ENCODE measurements at regions not wholly inside any gene's neighbourhood (a gene's known extent, or its start where the extent isn't known, plus 50 kb on each side); places are given as distances from the start of the nearest gene placed in this dataset.

DNA sequence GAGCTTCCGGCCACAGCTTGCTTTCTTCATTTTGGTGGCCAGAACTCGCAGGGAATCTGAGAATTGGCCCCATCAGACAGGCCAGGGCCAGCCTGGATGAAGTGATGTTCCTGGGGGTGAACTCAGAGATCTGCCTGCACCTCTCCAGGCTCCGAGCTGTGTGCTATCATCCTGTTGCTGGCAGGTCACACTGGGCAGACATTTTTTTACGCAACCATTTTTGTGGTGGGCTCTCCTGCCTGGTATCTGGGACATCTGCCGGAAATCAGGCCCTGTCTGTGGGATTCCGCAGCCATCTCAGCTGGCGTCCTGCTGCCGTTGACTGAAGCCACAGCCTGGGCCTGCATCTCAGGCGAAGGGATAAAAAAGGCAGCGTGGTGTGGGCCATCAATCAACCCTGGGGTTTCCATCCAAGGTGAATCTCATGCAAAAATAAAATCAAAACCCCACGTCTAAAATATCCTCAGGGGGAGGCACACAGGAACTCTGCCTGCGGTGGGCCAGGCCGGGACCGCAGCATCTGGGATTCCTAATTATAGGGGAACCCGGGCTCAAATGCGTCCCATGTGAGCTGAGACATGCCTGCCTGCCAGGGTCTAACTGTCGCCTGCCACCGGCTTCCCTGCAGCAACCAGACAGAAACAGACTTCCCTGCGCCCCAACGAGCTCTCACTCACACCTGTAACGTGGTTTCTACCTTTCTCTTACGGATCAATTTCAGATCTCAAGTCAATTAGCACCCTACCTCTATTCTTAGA lies 174.3 kb downstream of the SYK start:
- H3K4me1 ChIP-seq (ENCODE audit: insufficient read depth, low read length, poor library complexity, severe bottlenecking) = no peaks in the 10 kb centered on the region
- TF ChIP-seq EZH2 (IDR thresholded peaks at IDR 0.05; ENCODE audit: borderline replicate concordance, low read depth, low read length, poor library complexity, severe bottlenecking) (no peak), CTCF (conservative IDR thresholded peaks at IDR 0.05; ENCODE audit: low read depth, low read length) (no peak)
- POLR2A ChIA-PET (ENCODE audit: low non-redundant PET) = no interaction called here
- intact Hi-C loops (cut with micrococcal nuclease; ENCODE audit: unreplicated experiment) = no loop called here
- no peak overlapping the region for H3K4me3 ChIP-seq (ENCODE audit: low read depth, low read length, poor library complexity, severe bottlenecking)
- no peaks in the 10 kb centered on the region for H3K27me3 ChIP-seq (replicated peaks; ENCODE audit: insufficient read depth, low read depth, low read length, poor library complexity)
- BruUV-seq (replicated peaks) = no TSS peak
- H3K27ac ChIP-seq (ENCODE audit: low read depth, low read length, poor library complexity, severe bottlenecking) = no peak overlapping the region
- no peaks in the 10 kb centered on the region for H3K36me3 ChIP-seq (ENCODE audit: insufficient read depth, low read length, poor library complexity, severe bottlenecking)
- DNase-seq (ENCODE audit: low spot score) = no peak
- H3K9me3 ChIP-seq (ENCODE audit: low read depth, low read length, poor library complexity, severe bottlenecking) = no peaks in the 10 kb centered on the region
- CTCF ChIA-PET = no interaction called here

DNA sequence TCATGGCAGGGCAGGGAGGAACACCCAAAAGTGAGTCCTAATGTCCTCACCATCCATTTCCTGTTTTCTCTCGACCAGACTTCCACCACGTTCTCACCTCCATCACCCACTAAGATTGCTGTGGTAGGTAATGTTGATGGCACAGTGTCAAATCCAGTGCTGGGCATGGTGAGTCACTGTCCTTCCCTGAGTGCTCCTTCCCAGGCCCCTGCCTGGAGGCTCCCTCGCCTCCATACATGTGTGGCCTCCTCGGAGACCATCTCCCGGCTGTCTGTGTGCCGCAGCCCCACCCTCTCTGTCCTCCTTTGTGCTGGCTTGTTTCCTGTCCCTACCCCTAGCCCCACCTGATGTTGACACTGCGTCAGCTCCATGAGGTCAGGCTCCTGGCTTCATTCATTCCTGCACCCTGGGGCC lies 177.5 kb downstream of the SYK start:
- Histone ChIP-seq H3K36me3 (ENCODE audit: insufficient read depth, low read length, poor library complexity, severe bottlenecking) (no peaks in the 10 kb centered on the region), H3K27ac (ENCODE audit: low read depth, low read length, poor library complexity, severe bottlenecking) (no peak overlapping the region), H3K4me1 (ENCODE audit: insufficient read depth, low read length, poor library complexity, severe bottlenecking) (no peaks in the 10 kb centered on the region), H3K27me3 (replicated peaks; ENCODE audit: insufficient read depth, low read depth, low read length, poor library complexity) (no peaks in the 10 kb centered on the region), H3K4me3 (ENCODE audit: low read depth, low read length, poor library complexity, severe bottlenecking) (no peak overlapping the region), H3K9me3 (ENCODE audit: low read depth, low read length, poor library complexity, severe bottlenecking) (no peaks in the 10 kb centered on the region)
- no TSS peak for BruUV-seq (replicated peaks)
- POLR2A ChIA-PET (ENCODE audit: low non-redundant PET) = no interaction called here
- TF ChIP-seq EZH2 (IDR thresholded peaks at IDR 0.05; ENCODE audit: borderline replicate concordance, low read depth, low read length, poor library complexity, severe bottlenecking) = no peak
- TF ChIP-seq CTCF (conservative IDR thresholded peaks at IDR 0.05; ENCODE audit: low read depth, low read length) = no peak
- no peak for DNase-seq (ENCODE audit: low spot score)
- intact Hi-C loops (cut with micrococcal nuclease; ENCODE audit: unreplicated experiment) = no loop called here
- CTCF ChIA-PET = no interaction called here

DNA sequence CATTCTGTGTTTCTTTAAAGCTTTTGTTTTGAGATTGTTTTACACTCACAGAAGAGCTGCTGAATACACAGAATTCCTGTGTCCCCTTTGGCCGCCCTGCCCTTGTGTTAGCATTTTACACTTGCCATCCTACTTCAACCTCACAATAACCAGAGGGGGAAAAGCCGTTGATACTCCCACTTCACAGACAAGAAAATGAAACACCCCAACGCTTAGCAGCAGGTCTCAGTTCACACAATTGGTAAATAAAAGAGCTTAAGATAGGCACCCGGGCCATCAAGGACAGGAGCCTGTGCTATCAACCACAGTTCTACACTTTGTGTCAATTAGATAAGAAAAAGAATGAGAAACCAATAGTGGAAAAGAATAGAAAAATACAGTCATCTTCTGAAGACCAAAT lies 178.0 kb downstream of the SYK start:
- Histone ChIP-seq H3K36me3 (ENCODE audit: insufficient read depth, low read length, poor library complexity, severe bottlenecking) (no peaks in the 10 kb centered on the region), H3K27me3 (replicated peaks; ENCODE audit: insufficient read depth, low read depth, low read length, poor library complexity) (no peaks in the 10 kb centered on the region), H3K4me3 (ENCODE audit: low read depth, low read length, poor library complexity, severe bottlenecking) (no peak overlapping the region), H3K4me1 (ENCODE audit: insufficient read depth, low read length, poor library complexity, severe bottlenecking) (no peaks in the 10 kb centered on the region), H3K9me3 (ENCODE audit: low read depth, low read length, poor library complexity, severe bottlenecking) (no peaks in the 10 kb centered on the region), H3K27ac (ENCODE audit: low read depth, low read length, poor library complexity, severe bottlenecking) (no peak overlapping the region)
- intact Hi-C loops (cut with micrococcal nuclease; ENCODE audit: unreplicated experiment) = no loop called here
- ChIA-PET POLR2A (ENCODE audit: low non-redundant PET) (no interaction called here), CTCF (no interaction called here)
- no peak for TF ChIP-seq EZH2 (IDR thresholded peaks at IDR 0.05; ENCODE audit: borderline replicate concordance, low read depth, low read length, poor library complexity, severe bottlenecking)
- TF ChIP-seq CTCF (conservative IDR thresholded peaks at IDR 0.05; ENCODE audit: low read depth, low read length) = no peak
- DNase-seq (ENCODE audit: low spot score) = no peak
- no TSS peak for BruUV-seq (replicated peaks)
